ENCODE measurements at regions not wholly inside any gene's neighbourhood (a gene's known extent, or its start where the extent isn't known, plus 50 kb on each side); places are given as distances from the start of the nearest gene placed in this dataset.
"Not testable (repeated sequence)": the region's sequence is repeated elsewhere in the genome, so short reads cannot be mapped to it uniquely, and the experiment has no call there.

GRCh38 chr2:150280231-150280630 lies 207.2 kb downstream of the RND3 start:
- intact Hi-C loops (cut with DNase I): no loop called here
- DNase-seq (ENCODE audit: low spot score): no peak

- DNase-seq (ENCODE audit: low spot score): no peak
- intact Hi-C loops (cut with DNase I): no loop called here
Measured at GRCh38 chr2:150279686-150280085, 207.8 kb downstream of the RND3 start.

GRCh38 chr2:150276737-150277136 lies 210.7 kb downstream of the RND3 start:
- intact Hi-C loops (cut with DNase I): no loop called here
- DNase-seq (ENCODE audit: low spot score): no peak

- no peak for DNase-seq (ENCODE audit: low spot score)
- intact Hi-C loops (cut with DNase I): no loop called here
Measured at GRCh38 chr2:150274108-150274507, 213.4 kb downstream of the RND3 start.

- no peak for DNase-seq (ENCODE audit: low spot score)
- intact Hi-C loops (cut with DNase I): no loop called here
Measured at GRCh38 chr2:150271952-150272802, 215.3 kb downstream of the RND3 start.

GRCh38 chr2:150267651-150268415 lies 219.6 kb downstream of the RND3 start:
- intact Hi-C loops (cut with DNase I): no loop called here
- no peak for DNase-seq (ENCODE audit: low spot score)

- DNase-seq (ENCODE audit: low spot score): no peak
- intact Hi-C loops (cut with DNase I): no loop called here
Measured at GRCh38 chr2:150266931-150267330, 220.5 kb downstream of the RND3 start.

- intact Hi-C loops (cut with DNase I): no loop called here
- no peak for DNase-seq (ENCODE audit: low spot score)
Measured at GRCh38 chr2:150264442-150264841, 223.0 kb downstream of the RND3 start.

GRCh38 chr2:150261691-150262090 lies 225.8 kb downstream of the RND3 start:
- DNase-seq (ENCODE audit: low spot score): no peak
- intact Hi-C loops (cut with DNase I): no loop called here

GRCh38 chr2:150260636-150261035 lies 226.8 kb downstream of the RND3 start:
- no peak for DNase-seq (ENCODE audit: low spot score)
- intact Hi-C loops (cut with DNase I): no loop called here

GRCh38 chr2:150259746-150260145 lies 227.7 kb downstream of the RND3 start:
- DNase-seq (ENCODE audit: low spot score): no peak

GRCh38 chr2:150258781-150259307 lies 228.6 kb downstream of the RND3 start:
- no peak for DNase-seq (ENCODE audit: low spot score)
- intact Hi-C loops (cut with DNase I): no loop called here

More at GRCh38 chr2:150259746-150260145, 227.7 kb downstream of the RND3 start:
- intact Hi-C loops (cut with DNase I): no loop called here

- DNase-seq (ENCODE audit: low spot score): no peak
- intact Hi-C loops (cut with DNase I): no loop called here
Measured at GRCh38 chr2:150256736-150257135, 230.7 kb downstream of the RND3 start.

GRCh38 chr2:150255528-150255927 lies 231.9 kb downstream of the RND3 start:
- intact Hi-C loops (cut with DNase I): no loop called here
- DNase-seq (ENCODE audit: low spot score): no peak

- DNase-seq (ENCODE audit: low spot score); intact Hi-C loops (cut with DNase I): not testable (repeated sequence)
Measured at GRCh38 chr2:150249735-150250134, 237.7 kb downstream of the RND3 start.

- no peak for DNase-seq (ENCODE audit: low spot score)
- intact Hi-C loops (cut with DNase I): no loop called here
Measured at GRCh38 chr2:150247481-150247880, 240.0 kb downstream of the RND3 start.

- intact Hi-C loops (cut with DNase I): no loop called here
- no peak for DNase-seq (ENCODE audit: low spot score)
Measured at GRCh38 chr2:150234787-150235446, 252.6 kb downstream of the RND3 start.

- no peak for DNase-seq (ENCODE audit: low spot score)
- intact Hi-C loops (cut with DNase I): no loop called here
Measured at GRCh38 chr2:150232871-150233270, 254.6 kb downstream of the RND3 start.

GRCh38 chr2:150232321-150232720 lies 255.1 kb downstream of the RND3 start:
- intact Hi-C loops (cut with DNase I): no loop called here

GRCh38 chr2:150230616-150231015 lies 256.9 kb downstream of the RND3 start:
- DNase-seq (ENCODE audit: low spot score): no peak
- intact Hi-C loops (cut with DNase I): no loop called here

More at GRCh38 chr2:150232321-150232720, 255.1 kb downstream of the RND3 start:
- no peak for DNase-seq (ENCODE audit: low spot score)
